ENCODE measurements at regions not wholly inside any gene's neighbourhood (a gene's known extent, or its start where the extent isn't known, plus 50 kb on each side); places are given as distances from the start of the nearest gene placed in this dataset.

GRCh38 chr6:80433010-80433672 is 326.7 kb downstream of the BCKDHB start:
- TF ChIP-seq FOXP2 (optimal IDR thresholded peaks at IDR 0.05; ENCODE audit: borderline replicate concordance, extremely low read depth, extremely low read length, insufficient read depth) (no peak), POLR2AphosphoS5 (IDR thresholded peaks at IDR 0.05; ENCODE audit: low read depth, low read length) (no peak), REST (IDR thresholded peaks at IDR 0.05; ENCODE audit: insufficient read depth in 1 of 2, low read depth in 2 of 2, low read length in 2 of 2) (no peak), SIN3A (IDR thresholded peaks at IDR 0.05; ENCODE audit: borderline replicate concordance, insufficient read depth, low read length) (no peak), TAF1 (IDR thresholded peaks at IDR 0.05; ENCODE audit: borderline replicate concordance, insufficient read depth, low read length) (no peak)

GRCh38 chr6:80425089-80425823 is 318.8 kb downstream of the BCKDHB start:
- TF ChIP-seq TAF1 (IDR thresholded peaks at IDR 0.05; ENCODE audit: borderline replicate concordance, insufficient read depth, low read length) (no peak), REST (IDR thresholded peaks at IDR 0.05; ENCODE audit: insufficient read depth in 1 of 2, low read depth in 2 of 2, low read length in 2 of 2) (no peak), SIN3A (IDR thresholded peaks at IDR 0.05; ENCODE audit: borderline replicate concordance, insufficient read depth, low read length) (no peak), FOXP2 (optimal IDR thresholded peaks at IDR 0.05; ENCODE audit: borderline replicate concordance, extremely low read depth, extremely low read length, insufficient read depth) (no peak), POLR2AphosphoS5 (IDR thresholded peaks at IDR 0.05; ENCODE audit: low read depth, low read length) (no peak)

DNA sequence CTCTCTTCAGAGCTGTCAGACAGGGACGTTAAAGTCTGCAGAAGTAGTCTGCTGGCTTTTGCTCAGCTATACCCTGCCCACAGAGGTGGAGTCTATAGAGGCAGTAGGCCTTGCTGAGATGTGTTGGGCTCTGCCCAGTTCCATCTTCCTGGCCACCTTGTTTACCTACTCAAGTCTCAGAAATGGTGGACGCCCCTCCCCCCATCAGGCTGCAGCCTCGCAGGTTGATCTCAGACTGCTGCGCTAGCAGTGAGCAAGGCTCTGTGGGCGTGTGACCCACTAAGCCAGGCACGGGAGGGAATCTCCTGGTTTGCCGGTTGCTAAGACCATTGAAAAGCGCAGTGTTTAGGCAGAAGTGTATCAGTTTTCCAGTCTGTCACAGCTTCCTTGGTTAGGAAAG is 305.0 kb downstream of the BCKDHB start:
- TF ChIP-seq FOXP2 (optimal IDR thresholded peaks at IDR 0.05; ENCODE audit: borderline replicate concordance, extremely low read depth, extremely low read length, insufficient read depth), result no peak
- no peak for TF ChIP-seq TAF1 (IDR thresholded peaks at IDR 0.05; ENCODE audit: borderline replicate concordance, insufficient read depth, low read length)
- TF ChIP-seq REST (IDR thresholded peaks at IDR 0.05; ENCODE audit: insufficient read depth in 1 of 2, low read depth in 2 of 2, low read length in 2 of 2), result no peak
- no peak for TF ChIP-seq SIN3A (IDR thresholded peaks at IDR 0.05; ENCODE audit: borderline replicate concordance, insufficient read depth, low read length)

- TF ChIP-seq FOXP2 (optimal IDR thresholded peaks at IDR 0.05; ENCODE audit: borderline replicate concordance, extremely low read depth, extremely low read length, insufficient read depth) (no peak), TAF1 (IDR thresholded peaks at IDR 0.05; ENCODE audit: borderline replicate concordance, insufficient read depth, low read length) (no peak), POLR2AphosphoS5 (IDR thresholded peaks at IDR 0.05; ENCODE audit: low read depth, low read length) (no peak), REST (IDR thresholded peaks at IDR 0.05; ENCODE audit: insufficient read depth in 1 of 2, low read depth in 2 of 2, low read length in 2 of 2) (no peak), SIN3A (IDR thresholded peaks at IDR 0.05; ENCODE audit: borderline replicate concordance, insufficient read depth, low read length) (no peak)
These were observed 298.4 kb downstream of the BCKDHB start for GRCh38 chr6:80404889-80405288.

Data from PFSK-1 (cell line).